Head of caudate nucleus (tissue), 42 donors: ENCODE measurements at regions not wholly inside any gene's neighbourhood (a gene's known extent, or its start where the extent isn't known, plus 50 kb on each side); places are given as distances from the start of the nearest gene placed in this dataset.
A peak's percentile ranks its signal among the peaks of the same experiment; 100 is the strongest.

Experiments
- DNase-seq, 42 donors: peaks; one replicate each; pipeline versions ENCODE4 v3.0.0 to v3.0.0-alpha.2; 2020 to 2021; ENCODE audit warnings: mixed read lengths in 7 of 42
- intact Hi-C: fragments of 100-400 bp; cut with DNase I; formaldehyde crosslinking; loops from one replicate; pipeline ENCODE4 v1.15.0; 2022

DNA sequence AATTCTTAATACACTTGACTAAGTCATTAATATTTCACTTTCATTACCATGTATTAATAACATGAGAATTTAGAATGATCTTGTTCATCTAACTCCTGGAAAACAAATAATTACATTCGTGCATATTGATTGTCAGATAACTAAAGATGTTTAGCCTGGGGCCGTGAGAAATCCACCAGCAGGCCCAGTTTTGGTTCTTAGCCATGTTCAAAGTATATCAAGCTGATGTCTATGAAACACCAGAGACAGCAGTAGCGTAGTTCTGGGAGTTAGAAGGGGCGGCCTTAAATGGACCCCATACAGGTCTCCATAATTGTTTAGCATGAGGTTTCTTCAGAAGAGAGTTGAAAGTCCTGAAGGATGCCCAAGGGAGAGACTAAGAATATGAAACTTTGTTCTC, 103.6 kb upstream of the DPH6 start:
- intact Hi-C loops = no loop called here
- no peak for DNase-seq

DNA sequence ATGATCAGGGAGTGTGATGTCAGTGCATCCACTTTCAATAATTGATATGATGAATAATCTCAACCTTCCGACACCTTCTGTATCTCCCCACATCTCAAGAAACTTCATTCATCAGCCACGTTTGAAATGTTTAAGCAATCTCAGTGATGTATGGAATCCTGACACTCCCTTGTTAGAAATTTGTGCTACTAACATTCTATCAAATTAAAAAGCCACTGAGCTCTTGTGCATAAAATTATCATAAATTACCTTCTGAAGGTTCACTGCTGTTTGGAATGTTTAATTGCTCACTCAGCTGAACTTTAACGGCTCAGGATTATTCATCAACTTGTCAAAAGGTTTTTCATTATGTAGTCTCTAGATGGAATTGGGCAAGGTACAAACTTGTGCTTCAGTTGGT, 108.4 kb upstream of the DPH6 start:
- DNase-seq = no peak

DNA sequence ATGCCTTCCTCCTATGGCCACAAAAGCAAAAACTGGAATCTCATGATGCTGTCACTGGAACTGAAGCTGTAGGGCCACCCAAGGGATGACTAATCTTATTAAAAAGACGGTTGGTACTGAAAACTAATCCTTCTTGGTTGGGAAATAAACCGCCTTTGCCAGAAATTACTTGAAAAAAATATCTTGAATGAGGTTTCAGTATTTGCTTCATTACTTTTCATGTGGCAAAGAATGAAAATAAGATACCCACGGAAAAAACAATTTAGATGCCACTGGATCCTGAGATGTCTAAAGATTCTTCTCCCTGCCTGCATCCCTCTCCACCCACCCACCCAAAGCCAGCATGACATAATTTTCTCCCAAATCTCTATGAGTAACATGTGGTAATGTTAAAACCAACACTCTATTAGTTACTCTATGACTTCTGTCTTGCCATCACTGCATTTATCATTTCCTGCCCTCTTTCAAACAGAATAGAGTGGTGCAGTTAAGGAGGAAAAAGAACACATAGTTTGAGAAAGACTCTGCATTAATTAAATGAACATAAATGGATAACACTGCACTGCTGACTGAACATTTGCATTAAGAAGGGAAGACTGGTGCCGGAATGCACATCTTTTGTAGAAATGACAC, 111.8 kb upstream of the DPH6 start:
- intact Hi-C loops = no loop called here
- peak in 2 of 42 donors; percentile 9 to 19 for DNase-seq

More for the DNA sequence above, 108.4 kb upstream of the DPH6 start:
- intact Hi-C loops = no loop called here

DNA sequence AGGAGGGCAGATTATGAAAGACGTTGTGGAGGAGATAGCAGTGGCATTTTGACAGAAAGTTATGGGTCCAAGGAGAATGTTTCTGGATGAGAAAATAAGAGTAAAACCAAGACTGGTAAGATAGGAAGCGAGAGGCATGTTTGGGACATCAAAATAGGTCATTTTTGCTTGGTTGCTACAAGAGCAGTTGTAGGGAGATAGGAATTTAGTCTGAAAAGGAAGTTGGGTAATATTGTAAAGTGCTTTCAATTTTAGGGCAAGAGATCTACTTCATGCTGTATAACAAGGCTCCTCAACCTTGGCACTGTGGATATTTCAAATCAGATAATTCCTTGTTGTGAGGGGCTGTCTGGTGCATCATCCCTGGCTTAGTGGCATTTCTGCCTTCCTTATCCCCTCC, 118.0 kb upstream of the DPH6 start:
- intact Hi-C loops = no loop called here
- no peak for DNase-seq

DNA sequence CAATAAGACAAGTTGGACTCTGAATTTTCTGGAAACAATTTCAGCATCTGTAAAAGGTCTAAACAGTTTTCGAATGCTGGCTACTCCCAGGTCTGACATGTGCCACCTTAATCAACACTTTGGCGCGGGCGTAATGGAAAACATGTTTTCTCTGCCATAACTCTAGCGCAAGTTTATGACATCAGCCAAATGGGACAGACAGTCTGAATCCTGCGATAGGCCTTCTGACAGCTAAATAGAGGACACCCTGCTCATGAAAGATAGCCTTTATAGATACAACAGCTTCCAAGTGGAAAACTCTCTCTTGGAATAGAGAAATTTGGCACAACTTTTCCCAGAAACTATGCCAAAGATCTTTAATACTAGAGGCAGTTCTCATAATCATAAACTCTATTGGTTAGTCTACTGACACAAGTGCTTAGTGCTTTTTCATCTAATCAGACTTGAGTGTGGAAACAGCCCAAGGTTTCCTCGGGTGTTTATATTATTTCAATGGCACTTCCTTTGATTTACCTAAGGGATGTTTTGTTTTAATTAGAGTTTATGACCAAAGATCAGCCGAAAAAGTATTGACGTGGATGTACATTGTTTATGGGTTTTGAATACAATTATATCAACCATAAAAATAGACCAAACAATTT, 120.1 kb upstream of the DPH6 start:
- no peak for DNase-seq
- intact Hi-C loops = no loop called here

DNA sequence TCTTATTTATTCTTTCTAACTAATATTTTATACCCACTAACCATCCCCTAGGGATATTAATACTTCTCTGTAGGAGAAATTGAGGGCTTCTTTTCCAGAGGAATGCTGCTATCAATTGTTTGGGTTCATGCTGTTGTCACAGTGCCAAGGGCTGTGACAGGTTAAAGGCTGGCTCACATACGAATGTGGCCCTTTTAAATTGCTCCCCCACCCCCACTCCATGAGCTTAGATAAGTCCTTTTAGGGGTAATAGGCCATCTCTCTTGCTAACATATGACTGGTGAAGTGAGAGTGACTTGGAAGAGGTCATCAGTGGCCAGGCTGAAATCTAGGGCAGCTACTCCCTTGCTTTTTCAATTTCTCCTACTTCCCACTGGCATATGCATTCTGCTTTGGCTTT, 121.9 kb upstream of the DPH6 start:
- intact Hi-C loops = no loop called here
- no peak for DNase-seq

DNA sequence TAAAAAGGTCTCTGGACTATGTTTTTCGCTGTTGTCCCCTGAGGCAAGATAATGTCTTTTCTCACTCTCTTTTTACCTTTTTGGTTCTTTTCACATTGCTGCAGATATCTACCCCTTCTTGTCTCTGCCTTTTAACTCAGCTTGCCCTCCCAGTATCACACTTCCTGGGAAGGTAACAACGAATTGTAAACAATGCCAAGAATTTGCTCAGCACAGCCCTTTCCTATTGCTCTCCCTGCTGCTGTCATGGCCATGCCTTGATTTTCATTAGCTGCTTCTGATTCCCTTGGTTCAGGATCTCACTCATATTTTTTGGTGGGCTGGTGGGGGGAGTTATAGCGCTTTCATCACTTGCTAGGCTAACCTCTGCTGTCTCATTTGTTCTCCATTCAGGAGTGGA, 123.1 kb upstream of the DPH6 start:
- intact Hi-C loops = no loop called here

DNA sequence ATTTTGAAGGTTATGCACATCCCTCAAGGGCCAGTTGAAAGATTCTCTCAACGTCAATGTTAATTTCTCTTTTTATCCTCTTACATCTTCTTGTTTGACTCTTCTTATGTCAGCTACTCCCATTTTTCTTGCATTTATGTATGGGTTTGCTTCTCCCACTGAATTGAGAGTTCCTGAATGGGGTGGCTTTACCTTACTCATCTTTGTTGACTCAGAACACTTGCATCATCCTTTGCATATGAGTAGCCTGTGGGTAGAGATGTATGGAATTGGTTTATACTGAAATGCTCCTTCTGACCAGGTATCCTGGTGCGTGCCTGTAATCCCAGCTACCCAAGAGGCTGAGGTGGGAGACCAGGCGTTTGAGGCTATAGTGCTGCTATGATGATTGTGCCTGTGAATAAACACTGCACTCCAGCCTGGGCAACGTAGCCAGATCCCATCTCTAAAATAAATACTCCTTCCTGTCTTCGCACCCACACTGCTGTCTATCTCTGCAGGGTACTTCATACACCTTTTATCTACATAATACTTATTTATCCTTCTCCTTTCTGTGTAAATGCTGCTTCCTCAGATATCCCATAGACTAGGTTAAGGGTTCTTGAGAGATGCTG, 123.6 kb upstream of the DPH6 start:
- no peak for DNase-seq
- intact Hi-C loops = no loop called here

More for the DNA sequence above, 123.1 kb upstream of the DPH6 start:
- DNase-seq = no peak

DNA sequence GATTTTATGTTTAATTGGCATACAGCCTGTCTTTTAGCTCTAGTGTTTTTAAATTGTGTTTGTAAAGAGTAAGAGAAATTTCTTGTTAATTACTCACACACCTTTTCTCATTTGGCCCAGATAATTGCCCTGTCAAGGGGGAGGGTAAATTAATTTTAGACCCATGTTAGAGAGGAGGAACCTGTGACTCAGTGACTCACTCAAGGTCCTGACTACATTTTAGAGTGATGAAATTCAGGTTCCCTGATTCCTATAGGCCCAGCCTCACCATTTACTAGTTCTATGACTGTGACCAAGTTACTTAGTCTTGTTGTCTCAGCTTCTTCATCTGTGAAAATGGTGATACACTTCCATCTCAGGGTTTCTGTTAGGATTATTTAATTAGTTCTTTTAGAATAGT, 125.2 kb upstream of the DPH6 start:
- intact Hi-C loops = no loop called here
- DNase-seq = no peak

DNA sequence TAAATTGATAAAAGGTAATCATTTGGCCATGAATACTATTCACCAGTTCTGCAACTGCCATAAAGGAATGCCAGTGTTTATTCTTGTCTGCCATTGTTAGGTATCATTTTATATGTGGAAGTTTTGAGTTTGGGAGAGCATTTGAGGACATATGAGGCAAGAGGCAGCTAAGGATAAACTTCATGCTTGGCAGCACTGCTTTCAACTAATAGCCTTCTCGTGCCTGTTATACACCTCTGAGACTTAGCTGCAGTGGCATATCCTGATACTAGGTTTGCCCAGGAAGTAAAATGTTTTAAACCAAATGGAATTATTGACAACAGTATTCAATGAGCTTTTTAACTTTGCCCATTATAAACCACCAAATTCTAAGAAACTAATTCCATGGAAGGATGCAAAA, 126.0 kb upstream of the DPH6 start:
- intact Hi-C loops = no loop called here
- DNase-seq = no peak

DNA sequence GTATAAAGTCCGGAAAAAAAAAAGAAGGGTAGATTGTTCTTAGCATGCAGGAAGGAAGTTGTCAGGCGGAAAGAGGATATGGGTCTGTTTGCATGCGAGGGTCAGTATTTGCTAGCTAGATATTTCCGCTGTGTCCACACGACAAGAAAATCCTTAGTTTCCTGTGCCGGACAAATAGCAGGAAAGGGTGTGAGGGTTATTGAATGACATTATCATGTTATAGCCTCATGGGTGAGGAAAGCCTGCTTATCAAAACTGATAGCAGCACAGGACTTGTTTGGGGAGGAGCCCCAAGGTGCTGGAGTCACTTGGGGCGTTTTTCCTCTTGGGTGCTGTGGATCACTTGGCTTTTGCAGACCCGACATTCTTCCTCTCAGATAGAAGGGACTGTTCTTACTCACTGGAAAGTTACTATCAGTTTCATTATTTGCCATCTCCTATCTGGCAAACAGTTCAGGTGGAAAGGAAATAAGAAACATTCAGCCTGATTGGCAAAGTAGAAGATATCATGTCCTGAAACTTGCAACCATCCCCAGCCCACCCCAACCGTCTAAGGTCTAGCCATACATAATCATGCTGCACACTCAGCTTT, 127.2 kb upstream of the DPH6 start:
- intact Hi-C loops = no loop called here
- DNase-seq = no peak

DNA sequence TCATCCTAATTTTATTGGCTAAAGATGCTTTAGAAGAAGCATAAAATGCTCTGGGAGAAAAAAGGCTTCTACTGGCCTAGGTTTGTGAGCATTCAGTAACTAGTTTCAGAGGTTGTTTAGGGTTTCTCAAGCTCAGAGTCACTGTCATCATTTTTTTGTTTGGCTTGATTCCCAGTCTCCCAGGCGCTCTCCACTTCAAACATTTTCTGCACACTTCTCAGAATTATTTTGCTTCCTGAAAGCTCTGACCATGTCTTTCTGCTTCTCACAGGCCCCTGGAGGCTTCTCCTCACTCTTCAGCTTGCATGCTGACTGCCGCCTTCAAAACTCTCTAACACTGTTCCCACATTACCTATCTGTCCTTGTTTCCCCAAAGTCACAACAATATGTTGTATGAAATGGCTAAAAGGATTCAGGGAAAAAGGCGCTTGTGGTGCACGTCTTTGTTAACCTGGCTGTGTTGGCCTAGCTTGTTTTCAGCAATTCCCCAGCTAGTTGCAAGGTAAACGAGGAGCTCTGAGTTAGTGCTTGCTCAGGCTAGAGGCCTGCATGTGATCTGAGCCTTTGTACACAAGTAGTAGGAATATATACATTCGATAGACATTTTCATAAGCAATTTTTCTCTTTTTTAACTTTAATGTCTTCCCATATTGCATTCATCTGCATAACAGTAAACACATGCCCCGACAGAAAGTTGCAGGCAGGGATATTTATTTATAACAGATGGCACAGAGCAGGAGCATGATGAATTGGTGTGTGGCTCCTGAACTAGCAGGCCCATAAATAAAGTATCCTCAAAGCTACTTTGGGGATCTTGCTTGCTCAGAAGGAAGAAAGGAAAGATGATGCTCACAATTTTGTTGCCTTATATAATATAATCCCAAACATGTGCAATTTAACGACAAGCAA, 129.2 kb upstream of the DPH6 start:
- intact Hi-C loops = no loop called here
- DNase-seq = no peak

DNA sequence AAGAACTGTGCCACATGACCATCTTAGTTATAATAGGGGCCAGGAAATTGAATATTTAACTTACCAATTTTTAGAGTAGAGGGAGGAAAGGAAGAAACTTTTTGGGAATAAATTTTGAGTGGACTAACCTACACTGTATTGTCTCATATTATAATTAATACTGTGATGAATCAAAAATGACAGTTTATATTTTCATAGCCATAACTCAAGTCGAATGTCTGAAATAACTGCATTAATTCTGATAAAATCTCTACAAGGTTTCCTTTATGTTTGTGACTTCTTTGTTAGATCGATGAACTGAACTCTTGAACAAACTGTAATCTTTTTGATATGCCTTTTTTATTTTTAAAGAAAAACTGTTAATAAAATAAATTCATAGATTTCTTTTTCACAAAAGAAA, 132.8 kb upstream of the DPH6 start:
- intact Hi-C loops = no loop called here

DNA sequence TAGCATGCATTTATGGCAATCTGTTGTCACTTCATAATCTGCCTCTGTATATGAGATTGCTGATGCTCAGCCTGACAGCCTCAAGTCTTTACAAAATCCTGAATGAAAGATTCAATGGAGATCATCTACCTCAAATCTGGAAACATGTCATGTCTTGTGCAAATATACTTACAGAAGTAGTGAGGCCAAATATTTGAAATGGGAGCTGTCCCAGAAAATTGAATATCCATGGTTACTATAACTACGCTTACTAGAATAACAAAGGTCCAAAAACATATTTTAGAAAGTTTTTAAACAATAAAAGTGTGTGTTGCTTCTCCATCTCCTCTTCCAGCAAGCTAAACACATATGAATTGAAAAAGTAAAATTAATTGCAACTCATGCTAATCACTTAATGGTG, 133.2 kb upstream of the DPH6 start:
- intact Hi-C loops = no loop called here
- DNase-seq = no peak

More for the DNA sequence above, 132.8 kb upstream of the DPH6 start:
- no peak for DNase-seq

DNA sequence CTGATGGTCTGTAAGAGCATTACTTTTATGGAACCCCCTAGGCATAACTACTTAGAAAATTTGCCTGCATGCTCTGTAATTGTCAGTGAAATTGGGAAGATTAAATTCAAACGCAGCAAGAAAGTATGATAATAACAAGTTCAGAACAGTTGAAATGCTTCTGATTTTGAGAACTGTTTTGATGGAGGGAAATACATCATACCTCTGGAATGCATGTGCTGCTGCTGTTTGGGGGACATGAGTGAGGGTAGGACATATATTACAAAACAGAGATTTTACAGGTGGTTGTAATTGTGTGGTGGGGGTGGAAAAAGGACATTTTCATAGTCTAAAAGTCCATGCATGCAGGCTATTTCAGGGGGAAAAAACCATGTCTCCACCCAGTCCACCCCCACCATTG, 135.0 kb upstream of the DPH6 start:
- intact Hi-C loops = loop anchor here (10.0 kb wide), 1 partner anchor 66 kb away; no protein-coding TSS in a partner anchor

DNA sequence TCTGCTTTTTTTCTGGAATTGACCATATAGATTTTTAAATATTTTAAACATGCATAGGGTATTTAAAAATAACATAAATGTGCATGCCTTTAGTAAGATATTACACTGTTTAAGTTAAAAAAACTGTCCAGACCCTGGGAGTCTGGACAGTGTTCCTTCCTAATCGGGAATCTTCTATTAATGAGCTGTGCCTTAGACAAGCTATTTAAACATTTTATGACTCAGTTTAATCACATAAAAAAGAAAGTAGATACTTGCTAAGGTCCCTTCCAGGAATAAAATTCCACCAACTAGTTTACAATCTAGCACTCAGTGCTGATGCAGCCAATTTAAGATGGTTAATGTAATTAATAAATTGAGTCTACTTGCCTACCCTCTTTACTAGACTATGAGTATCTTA, 140.4 kb upstream of the DPH6 start:
- intact Hi-C loops = loop anchor here (10.0 kb wide), 1 partner anchor 72 kb away; no protein-coding TSS in a partner anchor

More for the DNA sequence above, 135.0 kb upstream of the DPH6 start:
- DNase-seq = no peak

DNA sequence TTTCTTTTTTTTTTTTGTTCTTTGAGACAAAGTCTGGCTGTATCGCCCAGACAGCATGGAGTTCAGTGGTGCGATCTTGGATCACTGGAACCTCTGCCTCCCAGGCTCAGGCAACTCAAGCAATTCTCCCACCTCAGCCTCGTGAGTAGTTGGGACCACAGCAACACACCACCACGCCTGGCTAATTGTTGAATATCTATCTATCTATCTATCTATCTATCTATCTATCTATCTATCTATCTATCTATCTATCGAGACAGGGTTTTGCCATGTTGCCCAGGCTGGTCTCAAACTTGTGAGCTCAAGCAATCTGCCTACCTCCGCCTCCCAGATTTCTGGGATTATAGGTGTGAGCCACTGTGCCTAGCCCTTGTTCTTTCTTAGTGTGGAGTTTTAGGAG, 143.3 kb upstream of the DPH6 start:
- no peak for DNase-seq
- intact Hi-C loops = loop anchor here (10.0 kb wide), 1 partner anchor 74 kb away; no protein-coding TSS in a partner anchor

More for the DNA sequence above, 140.4 kb upstream of the DPH6 start:
- no peak for DNase-seq

DNA sequence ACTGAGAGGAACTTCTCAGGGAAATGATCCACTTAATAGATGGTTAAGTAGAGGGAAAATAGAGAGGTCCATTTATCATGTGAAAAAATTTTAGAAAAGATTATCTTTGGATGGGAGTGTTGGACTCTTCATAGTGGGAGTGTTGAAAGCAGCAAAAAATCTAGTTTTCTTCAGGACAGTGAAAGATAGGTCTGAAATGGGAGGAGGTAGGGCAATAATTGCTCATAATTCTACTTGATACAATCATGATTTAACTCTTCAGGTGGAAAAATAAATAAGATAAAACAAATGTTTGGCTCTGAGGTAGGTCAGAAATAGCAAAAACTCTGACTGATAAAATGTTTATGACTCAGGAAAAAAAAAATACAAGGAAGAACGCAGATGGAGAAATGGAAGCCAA, 144.1 kb upstream of the DPH6 start:
- intact Hi-C loops = no loop called here
- DNase-seq = no peak

DNA sequence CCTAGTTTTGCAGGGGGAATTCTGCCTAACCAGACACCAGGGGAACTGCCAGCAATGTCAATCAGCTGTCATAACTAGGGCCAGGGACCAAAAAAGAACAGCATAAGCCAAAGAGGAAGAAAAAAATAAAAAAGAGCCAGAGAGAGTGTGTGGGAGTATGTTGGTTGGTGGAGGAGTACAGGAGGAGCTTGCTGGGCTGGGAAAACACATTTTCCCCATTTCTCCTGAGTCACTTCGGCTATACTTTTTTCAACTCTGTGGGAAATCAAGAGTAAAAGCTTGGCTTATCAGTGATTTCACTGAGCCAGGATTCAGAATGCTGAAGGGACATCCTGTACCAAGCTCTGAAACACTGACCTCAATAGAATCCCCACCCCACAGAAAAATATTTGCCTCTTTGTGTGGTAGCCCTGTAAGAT, 144.7 kb upstream of the DPH6 start:
- DNase-seq = peak in 11 of 42 donors; percentile 7 to 56 (median 23)
- intact Hi-C loops = no loop called here
